Osteoblast (primary cell): ENCODE measurements at regions not wholly inside any gene's neighbourhood (a gene's known extent, or its start where the extent isn't known, plus 50 kb on each side); places are given as distances from the start of the nearest gene placed in this dataset.

Source experiments
- DNase-seq: peaks from one replicate; pipeline ENCODE4 v3.0.0; 2011; ENCODE audit warnings: low spot score, mixed read lengths; ENCODE audit not compliant: insufficient read length; ENCODE audit errors: missing footprints
- H2AFZ ChIP-seq: 2 replicates; pipeline ENCODE4 v1.6.0; 2011; ENCODE audit warnings: mild to moderate bottlenecking, low read length
- H3K27ac ChIP-seq: 2 replicates; pipeline ENCODE4 v1.5.1; 2011; ENCODE audit warnings: mild to moderate bottlenecking, low read depth, low read length, moderate library complexity
- H3K27me3 ChIP-seq: 2 replicates; pipeline ENCODE4 v1.6.0; 2012; ENCODE audit warnings: mild to moderate bottlenecking, control low read depth, inconsistent platforms, low read length, moderate library complexity; ENCODE audit not compliant: insufficient read depth
- H3K36me3 ChIP-seq: 2 replicates; pipeline ENCODE4 v1.5.1; 2011; ENCODE audit warnings: mild to moderate bottlenecking, low read length, control low read depth, moderate library complexity; ENCODE audit not compliant: insufficient read depth
- H3K4me1 ChIP-seq: 2 replicates; pipeline ENCODE4 v1.5.1; 2011; ENCODE audit warnings: mild to moderate bottlenecking, low read length, control low read depth, moderate library complexity; ENCODE audit not compliant: insufficient read depth
- H3K4me2 ChIP-seq: 2 replicates; pipeline ENCODE4 v1.6.0; 2011; ENCODE audit warnings: mild to moderate bottlenecking, low read length; ENCODE audit not compliant: insufficient read depth
- H3K4me3 ChIP-seq: fragments of 200-600 bp; sonication (generic); 3 replicates; pipeline ENCODE4 v1.5.1; 2012; ENCODE audit warnings: mild to moderate bottlenecking, low read length, inconsistent platforms; ENCODE audit not compliant: insufficient read depth
- H3K79me2 ChIP-seq: 2 replicates; pipeline ENCODE4 v1.6.0; 2012; ENCODE audit warnings: mild to moderate bottlenecking, low read length, control low read depth, inconsistent platforms; ENCODE audit not compliant: insufficient read depth
- H3K9me3 ChIP-seq: 2 replicates; pipeline ENCODE4 v1.5.1; 2011; ENCODE audit warnings: low read depth, low read length, control low read depth
- H4K20me1 ChIP-seq: 2 replicates; pipeline ENCODE4 v1.6.0; 2012; ENCODE audit warnings: mild to moderate bottlenecking, low read length, control low read depth; ENCODE audit not compliant: insufficient read depth
- TF ChIP-seq, protein P1 (sequence below): IDR thresholded peaks from 2 replicates; pipeline ENCODE4 v1.5.1; 2011; ENCODE audit warnings: mild to moderate bottlenecking, low read depth, low read length, moderate library complexity; ENCODE audit errors: extremely low read depth

DNA sequence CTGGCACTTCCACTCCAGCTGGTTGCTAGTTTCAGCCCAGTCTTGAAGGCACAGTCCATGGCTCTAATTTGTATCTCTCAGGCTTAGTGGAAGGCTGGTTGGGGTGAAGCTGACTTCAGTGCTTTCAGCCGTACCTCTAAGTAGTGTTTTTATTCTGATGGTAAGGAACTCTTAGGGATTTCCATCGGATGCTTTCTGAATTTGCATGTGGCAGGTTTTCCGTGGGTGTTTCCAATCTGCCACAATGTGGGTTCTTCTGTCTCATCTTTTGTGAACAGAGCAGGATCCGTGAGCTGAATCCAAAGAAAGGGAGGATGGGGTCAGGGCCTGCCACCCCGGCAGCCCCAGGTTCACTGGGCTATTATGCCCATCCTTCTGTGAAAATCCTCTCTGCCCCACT is 607.9 kb upstream of the MKI67 start:
- TF ChIP-seq, protein P1, sequence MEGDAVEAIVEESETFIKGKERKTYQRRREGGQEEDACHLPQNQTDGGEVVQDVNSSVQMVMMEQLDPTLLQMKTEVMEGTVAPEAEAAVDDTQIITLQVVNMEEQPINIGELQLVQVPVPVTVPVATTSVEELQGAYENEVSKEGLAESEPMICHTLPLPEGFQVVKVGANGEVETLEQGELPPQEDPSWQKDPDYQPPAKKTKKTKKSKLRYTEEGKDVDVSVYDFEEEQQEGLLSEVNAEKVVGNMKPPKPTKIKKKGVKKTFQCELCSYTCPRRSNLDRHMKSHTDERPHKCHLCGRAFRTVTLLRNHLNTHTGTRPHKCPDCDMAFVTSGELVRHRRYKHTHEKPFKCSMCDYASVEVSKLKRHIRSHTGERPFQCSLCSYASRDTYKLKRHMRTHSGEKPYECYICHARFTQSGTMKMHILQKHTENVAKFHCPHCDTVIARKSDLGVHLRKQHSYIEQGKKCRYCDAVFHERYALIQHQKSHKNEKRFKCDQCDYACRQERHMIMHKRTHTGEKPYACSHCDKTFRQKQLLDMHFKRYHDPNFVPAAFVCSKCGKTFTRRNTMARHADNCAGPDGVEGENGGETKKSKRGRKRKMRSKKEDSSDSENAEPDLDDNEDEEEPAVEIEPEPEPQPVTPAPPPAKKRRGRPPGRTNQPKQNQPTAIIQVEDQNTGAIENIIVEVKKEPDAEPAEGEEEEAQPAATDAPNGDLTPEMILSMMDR: no peak
- peaks cover 5% of the 10 kb centered on the region for H3K9me3 ChIP-seq
- no peak overlapping the region for H3K4me2 ChIP-seq
- no peak overlapping the region for H2AFZ ChIP-seq
- no peaks in the 10 kb centered on the region for H4K20me1 ChIP-seq
- H3K36me3 ChIP-seq: no peaks in the 10 kb centered on the region
- no peaks in the 10 kb centered on the region for H3K4me1 ChIP-seq
- no peaks in the 10 kb centered on the region for H3K79me2 ChIP-seq
- DNase-seq: no peak
- H3K27me3 ChIP-seq: no peaks in the 10 kb centered on the region
- H3K4me3 ChIP-seq: no peak overlapping the region
- no peak overlapping the region for H3K27ac ChIP-seq

DNA sequence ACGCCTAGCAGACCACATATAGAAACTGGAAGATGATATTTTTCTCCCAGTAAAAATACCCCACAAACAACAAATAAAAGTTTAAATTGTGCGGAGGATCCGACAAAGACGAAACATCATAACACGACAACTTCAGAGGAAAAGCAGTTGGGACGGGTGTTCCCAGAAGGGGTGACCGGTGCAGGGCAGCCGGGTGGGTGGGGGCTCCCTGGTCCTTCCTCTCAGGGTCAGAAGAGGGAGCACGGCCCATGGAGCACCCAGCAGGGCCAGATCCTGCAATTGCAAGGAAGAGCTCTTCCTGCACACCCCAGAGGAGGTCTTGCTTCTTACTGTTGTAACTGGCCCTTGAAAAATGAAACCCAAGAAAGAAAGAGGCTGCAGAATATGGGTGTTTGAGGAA is 608.5 kb upstream of the MKI67 start:
- no peaks in the 10 kb centered on the region for H3K79me2 ChIP-seq
- H3K36me3 ChIP-seq: no peaks in the 10 kb centered on the region
- no peaks in the 10 kb centered on the region for H3K27me3 ChIP-seq
- H3K9me3 ChIP-seq: peaks cover 4% of the 10 kb centered on the region
- H3K4me1 ChIP-seq: no peaks in the 10 kb centered on the region
- H4K20me1 ChIP-seq: no peaks in the 10 kb centered on the region
- TF ChIP-seq, protein P1: no peak
- H2AFZ ChIP-seq: no peak overlapping the region
- H3K4me2 ChIP-seq: no peak overlapping the region
- H3K27ac ChIP-seq: no peak overlapping the region
- DNase-seq: no peak
- H3K4me3 ChIP-seq: no peak overlapping the region

DNA sequence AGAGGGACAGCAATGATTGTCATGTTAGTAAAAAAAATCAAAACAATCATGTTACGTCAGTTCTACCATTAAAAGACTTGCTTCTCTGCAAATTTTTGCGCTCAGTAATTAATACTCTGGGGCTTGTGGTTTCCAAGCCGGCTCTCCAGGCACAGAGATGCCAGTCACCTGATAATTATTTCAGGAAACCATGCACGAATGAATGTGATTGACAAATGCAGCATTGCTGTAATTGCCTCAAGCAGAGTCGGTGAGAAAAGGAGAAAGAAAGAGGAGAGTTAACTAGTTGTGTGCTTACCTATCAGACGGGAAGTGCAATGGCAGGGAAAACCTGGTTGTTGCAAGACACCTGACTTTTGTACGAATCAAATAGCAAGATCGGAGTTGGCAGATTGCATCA is 609.8 kb upstream of the MKI67 start:
- Histone ChIP-seq H3K4me2 (no peak overlapping the region), H3K27ac (no peak overlapping the region), H3K4me3 (no peak overlapping the region), H3K27me3 (no peaks in the 10 kb centered on the region), H4K20me1 (no peaks in the 10 kb centered on the region), H3K9me3 (peaks cover 4% of the 10 kb centered on the region), H3K79me2 (no peaks in the 10 kb centered on the region), H3K36me3 (no peaks in the 10 kb centered on the region), H3K4me1 (no peaks in the 10 kb centered on the region), H2AFZ (no peak overlapping the region)
- no peak for DNase-seq
- TF ChIP-seq, protein P1: no peak

DNA sequence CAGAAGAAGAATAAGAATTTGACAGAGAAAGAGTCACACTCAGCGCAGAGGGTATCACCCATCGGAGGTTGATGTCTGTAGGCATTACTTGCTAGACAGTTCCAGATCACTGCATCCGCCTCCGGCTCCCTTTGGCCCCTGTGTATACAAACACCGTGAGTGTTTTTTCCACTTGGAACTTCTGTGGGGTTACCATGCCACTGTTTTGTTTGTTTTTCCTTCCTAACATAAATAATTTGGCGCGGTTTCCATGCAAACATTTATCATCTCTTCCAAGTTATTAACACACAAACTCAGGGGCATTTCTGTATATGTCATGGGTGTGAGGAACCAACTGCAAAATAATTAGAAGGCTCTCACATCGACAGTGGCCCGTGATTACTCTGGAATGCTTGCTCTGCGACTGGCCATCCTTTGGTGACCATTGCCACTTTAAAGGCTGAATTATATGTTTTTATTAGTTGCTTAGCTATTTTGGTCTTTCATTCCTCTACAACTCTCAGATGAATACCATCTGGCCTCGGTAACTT is 612.2 kb upstream of the MKI67 start:
- H3K4me1 ChIP-seq: no peaks in the 10 kb centered on the region
- no peak overlapping the region for H3K4me2 ChIP-seq
- no peaks in the 10 kb centered on the region for H4K20me1 ChIP-seq
- H3K36me3 ChIP-seq: no peaks in the 10 kb centered on the region
- H2AFZ ChIP-seq: no peak overlapping the region
- no peak overlapping the region for H3K4me3 ChIP-seq
- no peak overlapping the region for H3K27ac ChIP-seq
- TF ChIP-seq, protein P1: no peak
- H3K9me3 ChIP-seq: peaks cover 2% of the 10 kb centered on the region
- H3K79me2 ChIP-seq: no peaks in the 10 kb centered on the region
- DNase-seq: no peak
- H3K27me3 ChIP-seq: no peaks in the 10 kb centered on the region
